ENCODE measurements at regions not wholly inside any gene's neighbourhood (a gene's known extent, or its start where the extent isn't known, plus 50 kb on each side); places are given as distances from the start of the nearest gene placed in this dataset.

GRCh38 chr12:66051361-66051760, 79.2 kb downstream of the LLPH start:
- no peaks in the 10 kb centered on the region for H3K4me1 ChIP-seq (ENCODE audit: control insufficient read depth in 2 of 2, insufficient read depth in 2 of 2, low read length in 2 of 2)
- no peaks in the 10 kb centered on the region for H4K20me1 ChIP-seq (ENCODE audit: control insufficient read depth, insufficient read depth, low read length, poor library complexity, severe bottlenecking)
- no peak overlapping the region for H3K4me2 ChIP-seq (replicated peaks; ENCODE audit: low read depth, low read length, poor library complexity, severe bottlenecking)
- H2AFZ ChIP-seq (ENCODE audit: insufficient read depth, low read depth, low read length, poor library complexity, severe bottlenecking) = no peak overlapping the region
- no peak overlapping the region for H3K27ac ChIP-seq (ENCODE audit: low read length in 2 of 2)
- Mint-ChIP-seq H3K9me3 (ENCODE audit: insufficient read depth) (no peaks in the 10 kb centered on the region), H3K27ac (no peak overlapping the region), H3K27me3 (peaks cover 13% of the 10 kb centered on the region), H3K4me1 (no peaks in the 10 kb centered on the region), H3K4me3 (no peak overlapping the region)
- H3K27me3 ChIP-seq (replicated peaks in 1 of 4; ENCODE audit: control extremely low read depth in 1 of 4, control insufficient read depth in 3 of 4, insufficient read depth in 4 of 4, low read length in 3 of 4) = no peaks in the 10 kb centered on the region
- no peak for TF ChIP-seq EZH2 (IDR thresholded peaks at IDR 0.05; ENCODE audit: borderline replicate concordance, insufficient read depth, low read depth, low read length, poor library complexity, severe bottlenecking)
- no peak for TF ChIP-seq CTCF (IDR thresholded peaks at IDR 0.05)
- ChIA-PET POLR2A (no interaction called here), CTCF (no interaction called here)
- no CpG with 5 or more reads among the region's 4 CpGs for WGBS (ENCODE audit: insufficient coverage)
- H3K9ac ChIP-seq (ENCODE audit: low read length) = no peak overlapping the region
- no peaks in the 10 kb centered on the region for H3K9me3 ChIP-seq (ENCODE audit: control extremely low read depth in 1 of 3, control insufficient read depth in 2 of 3, insufficient read depth in 1 of 3, low read length in 2 of 3)
- no peaks in the 10 kb centered on the region for H3K36me3 ChIP-seq (replicated peaks in 1 of 2; ENCODE audit: control extremely low read depth in 1 of 2, control insufficient read depth in 1 of 2, extremely low read depth in 1 of 2, insufficient read depth in 2 of 2, low read length in 1 of 2)
- H3K4me3 ChIP-seq (ENCODE audit: control extremely low read depth in 1 of 5, extremely low read depth in 1 of 5, insufficient read depth in 1 of 5, low read depth in 2 of 5, low read length in 4 of 5) = no peak overlapping the region
- H3K79me2 ChIP-seq (ENCODE audit: control insufficient read depth, insufficient read depth, low read length) = no peaks in the 10 kb centered on the region
- intact Hi-C loops (cut with micrococcal nuclease) = no loop called here
- DNase-seq = no peak
- ATAC-seq (ENCODE audit: low read depth) = no peak

- no peaks in the 10 kb centered on the region for H3K79me2 ChIP-seq (ENCODE audit: control insufficient read depth, insufficient read depth, low read length)
- H3K36me3 ChIP-seq (replicated peaks in 1 of 2; ENCODE audit: control extremely low read depth in 1 of 2, control insufficient read depth in 1 of 2, extremely low read depth in 1 of 2, insufficient read depth in 2 of 2, low read length in 1 of 2) = no peaks in the 10 kb centered on the region
- H3K9ac ChIP-seq (ENCODE audit: low read length) = no peak overlapping the region
- H3K27ac Mint-ChIP-seq = no peak overlapping the region
- H3K4me1 Mint-ChIP-seq = no peaks in the 10 kb centered on the region
- no peak overlapping the region for H3K27ac ChIP-seq (ENCODE audit: low read length in 2 of 2)
- ChIA-PET CTCF (interaction anchor here (0.7 kb wide), 1 partner anchor 14 kb away, joined by 3 read pairs; no protein-coding TSS in a partner anchor), POLR2A (no interaction called here)
- ATAC-seq (ENCODE audit: low read depth) (no peak), DNase-seq (no peak)
- WGBS (ENCODE audit: insufficient coverage) = no CpG with 5 or more reads among the region's 1 CpG
- intact Hi-C loops (cut with micrococcal nuclease) = no loop called here
- no peaks in the 10 kb centered on the region for H3K9me3 ChIP-seq (ENCODE audit: control extremely low read depth in 1 of 3, control insufficient read depth in 2 of 3, insufficient read depth in 1 of 3, low read length in 2 of 3)
- peaks cover 13% of the 10 kb centered on the region for H3K27me3 Mint-ChIP-seq
- no peak overlapping the region for H3K4me3 ChIP-seq (ENCODE audit: control extremely low read depth in 1 of 5, extremely low read depth in 1 of 5, insufficient read depth in 1 of 5, low read depth in 2 of 5, low read length in 4 of 5)
- no peak overlapping the region for H3K4me2 ChIP-seq (replicated peaks; ENCODE audit: low read depth, low read length, poor library complexity, severe bottlenecking)
- H3K4me1 ChIP-seq (ENCODE audit: control insufficient read depth in 2 of 2, insufficient read depth in 2 of 2, low read length in 2 of 2) = no peaks in the 10 kb centered on the region
- H3K27me3 ChIP-seq (replicated peaks in 1 of 4; ENCODE audit: control extremely low read depth in 1 of 4, control insufficient read depth in 3 of 4, insufficient read depth in 4 of 4, low read length in 3 of 4) = no peaks in the 10 kb centered on the region
- H3K9me3 Mint-ChIP-seq (ENCODE audit: insufficient read depth) = no peaks in the 10 kb centered on the region
- no peak overlapping the region for H2AFZ ChIP-seq (ENCODE audit: insufficient read depth, low read depth, low read length, poor library complexity, severe bottlenecking)
- no peak overlapping the region for H3K4me3 Mint-ChIP-seq
- H4K20me1 ChIP-seq (ENCODE audit: control insufficient read depth, insufficient read depth, low read length, poor library complexity, severe bottlenecking) = no peaks in the 10 kb centered on the region
- no peak for TF ChIP-seq EZH2 (IDR thresholded peaks at IDR 0.05; ENCODE audit: borderline replicate concordance, insufficient read depth, low read depth, low read length, poor library complexity, severe bottlenecking)
- no peak for TF ChIP-seq CTCF (IDR thresholded peaks at IDR 0.05)
Observed at GRCh38 chr12:66050610-66051009, 79.9 kb downstream of the LLPH start.

Data from B cell (primary cell).